Liver (tissue), 8 donors: ENCODE measurements at regions not wholly inside any gene's neighbourhood (a gene's known extent, or its start where the extent isn't known, plus 50 kb on each side); places are given as distances from the start of the nearest gene placed in this dataset.

Experiments used
- DNase-seq: peaks from one replicate; pipeline ENCODE4 v3.0.0-alpha.2; 2017; ENCODE audit warnings: low spot score
- H3K27ac ChIP-seq, 2 donors: one replicate each; pipeline ENCODE4 v1.7.0; 2013; ENCODE audit warnings: inconsistent platforms in 2 of 2, low read length in 2 of 2, control low read depth in 1 of 2, low read depth in 1 of 2, mild to moderate bottlenecking in 1 of 2
- H3K27me3 ChIP-seq, 4 donors: one replicate each; pipeline versions ENCODE4 v1.6.1 to v1.7.0; 2013; ENCODE audit warnings: low read length in 3 of 4, inconsistent platforms in 1 of 4, mild to moderate bottlenecking in 1 of 4, moderate library complexity in 1 of 4; ENCODE audit not compliant: control insufficient read depth in 4 of 4, insufficient read depth in 4 of 4
- H3K36me3 ChIP-seq, 4 donors: one replicate each; pipeline versions ENCODE4 v1.6.1 to v1.7.0; 2013; ENCODE audit warnings: low read length in 3 of 4, mild to moderate bottlenecking in 3 of 4, low read depth in 1 of 4, moderate library complexity in 1 of 4; ENCODE audit not compliant: control insufficient read depth in 4 of 4, insufficient read depth in 3 of 4
- H3K4me1 ChIP-seq, 4 donors: one replicate each; pipeline versions ENCODE4 v1.6.1 to v1.7.0; 2013; ENCODE audit warnings: low read length in 3 of 4, mild to moderate bottlenecking in 3 of 4, moderate library complexity in 1 of 4; ENCODE audit not compliant: control insufficient read depth in 4 of 4, insufficient read depth in 4 of 4
- H3K4me3 ChIP-seq, 3 donors: one replicate each; pipeline versions ENCODE4 v1.6.1 to v1.7.0; 2013; ENCODE audit warnings: low read length in 3 of 3, control low read depth in 1 of 3, low read depth in 1 of 3, mild to moderate bottlenecking in 1 of 3
- H3K9ac ChIP-seq, 2 donors: one replicate each; pipeline ENCODE4 v1.7.0; 2013; ENCODE audit warnings: low read length in 2 of 2, mild to moderate bottlenecking in 2 of 2, moderate library complexity in 2 of 2, control low read depth in 1 of 2, low read depth in 1 of 2
- H3K9me3 ChIP-seq, 4 donors: one replicate each; pipeline versions ENCODE4 v1.6.1 to v1.7.0; 2013; ENCODE audit warnings: low read length in 3 of 4; ENCODE audit not compliant: control insufficient read depth in 4 of 4
- ATF3 ChIP-seq: IDR thresholded peaks from 2 replicates; pipeline ENCODE4 v1.6.1; 2016; ENCODE audit warnings: antibody characterized with exemption
- CTCF ChIP-seq: fragments of 150-350 bp; IDR thresholded peaks from 2 replicates; pipeline ENCODE4 v1.5.1; 2017; ENCODE audit warnings: improper control_type of control experiment, low read depth, low read length; ENCODE audit not compliant: missing input control
- EGR1 ChIP-seq, 2 donors: IDR thresholded peaks; 2 replicates each; pipeline ENCODE4 v1.6.1; 2016 to 2018; ENCODE audit warnings: antibody characterized with exemption in 2 of 2, low read depth in 2 of 2
- FOXA2 ChIP-seq: IDR thresholded peaks from 2 replicates; pipeline ENCODE4 v1.6.1; 2016; ENCODE audit warnings: antibody characterized with exemption
- GABPA ChIP-seq, 2 donors: IDR thresholded peaks in 1 of 2; conservative IDR thresholded peaks in 1 of 2; 2 replicates each; pipeline ENCODE4 v1.6.1; 2016; ENCODE audit warnings: antibody characterized with exemption in 2 of 2, mild to moderate bottlenecking in 1 of 2, moderate library complexity in 1 of 2
- HNF4G ChIP-seq: IDR thresholded peaks from 2 replicates; pipeline ENCODE4 v1.6.1; 2016; ENCODE audit warnings: antibody characterized with exemption
- NR2F2 ChIP-seq: IDR thresholded peaks from 2 replicates; pipeline ENCODE4 v1.6.1; 2016; ENCODE audit warnings: antibody characterized with exemption
- REST ChIP-seq: IDR thresholded peaks from 2 replicates; pipeline ENCODE4 v1.6.1; 2016; ENCODE audit warnings: antibody characterized with exemption, mild to moderate bottlenecking
- YY1 ChIP-seq: IDR thresholded peaks from 2 replicates; pipeline ENCODE4 v1.6.1; 2016; ENCODE audit warnings: antibody characterized with exemption, mild to moderate bottlenecking
- ZBTB33 ChIP-seq: IDR thresholded peaks from 2 replicates; pipeline ENCODE4 v1.6.1; 2016; ENCODE audit warnings: antibody characterized with exemption
- WGBS: extraction: QIAGEN DNeasy Blood & Tissue Kit; methylation state at CpG from one replicate; pipeline ENCODE4 v1.1.7; 2013; 5-methylcytosine and 5-hydroxymethylcytosine counted together
- donor health status: healthy.
- donor health status: healthy.
- donor health status: healthy.
- donor health status: healthy.
- donor health status: healthy.

GRCh38 chr7:106721816-106722785 lies 61.1 kb upstream of the CCDC71L start:
- TF ChIP-seq YY1 (no peak), EGR1 (IDR thresholded peaks at IDR 0.05; ENCODE audit: low read depth in 2 of 2) (no peak), FOXA2 (no peak), ATF3 (no peak)
- Histone ChIP-seq H3K36me3 (no peaks in the 10 kb centered on the region), H3K4me1 (peaks cover 0 to 2% (median 0%) of the 10 kb centered on the region in 4 donors), H3K9me3 (no peaks in the 10 kb centered on the region), H3K27me3 (no peaks in the 10 kb centered on the region), H3K27ac (no peak overlapping the region), H3K4me3 (no peak overlapping the region), H3K9ac (no peak overlapping the region)
- 83% methylated on average over 5 of the region's 5 CpGs for WGBS
- DNase-seq, result no peak

GRCh38 chr7:106723398-106723797 lies 62.4 kb upstream of the CCDC71L start:
- H3K4me3 ChIP-seq, result no peak overlapping the region
- no peak overlapping the region for H3K9ac ChIP-seq
- DNase-seq, result no peak
- H3K36me3 ChIP-seq, result no peaks in the 10 kb centered on the region
- H3K27me3 ChIP-seq, result no peaks in the 10 kb centered on the region
- H3K9me3 ChIP-seq, result no peaks in the 10 kb centered on the region
- TF ChIP-seq GABPA (IDR thresholded peaks at IDR 0.05 in 1 of 2, conservative IDR thresholded peaks at IDR 0.05 in 1 of 2), result no peak
- TF ChIP-seq CTCF, result no peak
- TF ChIP-seq HNF4G, result no peak
- no peak for TF ChIP-seq EGR1 (IDR thresholded peaks at IDR 0.05; ENCODE audit: low read depth in 2 of 2)
- TF ChIP-seq REST, result no peak
- no peak for TF ChIP-seq NR2F2
- no peak for TF ChIP-seq ZBTB33
- no peak for TF ChIP-seq YY1
- TF ChIP-seq ATF3, result no peak
- no peaks in the 10 kb centered on the region for H3K4me1 ChIP-seq
- H3K27ac ChIP-seq, result no peak overlapping the region
- 32% methylated on average over 1 of the region's 1 CpG for WGBS
